GDM1 (cell line): ENCODE measurements at regions not wholly inside any gene's neighbourhood (a gene's known extent, or its start where the extent isn't known, plus 50 kb on each side); places are given as distances from the start of the nearest gene placed in this dataset.

Experiments
- DNase-seq: peaks from one replicate; lab custom pipeline; 2025; lab: John Stamatoyannopoulos, UW

DNA sequence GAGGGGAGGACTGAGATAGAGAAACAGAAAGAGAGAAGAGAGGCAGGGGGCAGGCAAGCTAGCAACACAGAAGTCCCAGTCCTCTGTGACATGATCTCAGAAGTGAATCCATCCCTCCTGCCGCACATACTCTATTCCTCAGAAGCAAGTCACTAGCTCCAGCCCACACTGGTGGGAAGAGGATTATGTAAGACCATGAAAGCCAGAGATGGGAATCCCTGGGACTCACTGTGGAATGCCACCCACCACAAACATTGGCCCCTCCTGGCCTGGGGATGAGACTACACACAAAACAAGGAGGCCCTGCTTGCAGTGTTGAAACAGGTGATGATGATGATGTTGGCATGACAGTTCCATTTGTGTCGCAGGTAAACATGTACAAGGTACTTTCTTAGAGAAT lies 419.9 kb downstream of the IRS2 start:
- no peak for DNase-seq

DNA sequence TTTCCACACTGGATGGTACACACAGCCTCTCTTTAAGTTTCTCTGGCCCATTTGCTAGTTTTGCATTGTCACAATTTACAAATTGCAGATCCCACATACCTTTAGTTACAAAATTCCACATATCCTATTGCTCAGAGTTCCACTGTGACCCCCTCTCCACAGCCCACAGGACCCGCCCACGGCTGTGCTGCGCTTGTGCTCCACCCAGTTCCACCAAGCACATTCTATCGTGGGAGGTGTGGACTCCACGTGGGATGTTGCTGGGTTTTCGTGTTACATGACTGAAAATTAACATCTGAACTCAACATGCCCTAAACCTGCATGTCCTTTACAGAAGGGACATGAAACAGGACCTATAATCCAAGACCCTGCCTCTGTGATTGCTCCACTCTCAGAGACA lies 423.0 kb downstream of the IRS2 start:
- no peak for DNase-seq

DNA sequence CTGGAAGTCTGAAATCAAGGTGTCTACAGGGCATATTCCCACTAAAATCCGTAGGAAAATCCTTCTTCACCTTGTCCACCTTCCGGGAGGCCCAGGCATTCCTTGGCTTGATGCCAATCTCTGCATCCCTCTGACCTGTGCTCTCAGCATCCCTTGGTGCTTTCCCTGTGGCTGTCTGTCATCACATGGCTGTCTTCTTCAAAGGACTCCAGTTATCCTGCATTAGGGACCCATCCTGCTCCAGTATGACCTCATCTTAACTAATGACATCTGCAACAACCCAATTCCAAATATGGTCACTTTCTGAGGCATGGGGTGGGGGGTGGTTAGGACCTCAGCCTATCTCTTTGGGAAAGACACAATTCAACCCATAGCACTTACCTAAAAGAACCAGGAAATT lies 423.8 kb downstream of the IRS2 start:
- no peak for DNase-seq

DNA sequence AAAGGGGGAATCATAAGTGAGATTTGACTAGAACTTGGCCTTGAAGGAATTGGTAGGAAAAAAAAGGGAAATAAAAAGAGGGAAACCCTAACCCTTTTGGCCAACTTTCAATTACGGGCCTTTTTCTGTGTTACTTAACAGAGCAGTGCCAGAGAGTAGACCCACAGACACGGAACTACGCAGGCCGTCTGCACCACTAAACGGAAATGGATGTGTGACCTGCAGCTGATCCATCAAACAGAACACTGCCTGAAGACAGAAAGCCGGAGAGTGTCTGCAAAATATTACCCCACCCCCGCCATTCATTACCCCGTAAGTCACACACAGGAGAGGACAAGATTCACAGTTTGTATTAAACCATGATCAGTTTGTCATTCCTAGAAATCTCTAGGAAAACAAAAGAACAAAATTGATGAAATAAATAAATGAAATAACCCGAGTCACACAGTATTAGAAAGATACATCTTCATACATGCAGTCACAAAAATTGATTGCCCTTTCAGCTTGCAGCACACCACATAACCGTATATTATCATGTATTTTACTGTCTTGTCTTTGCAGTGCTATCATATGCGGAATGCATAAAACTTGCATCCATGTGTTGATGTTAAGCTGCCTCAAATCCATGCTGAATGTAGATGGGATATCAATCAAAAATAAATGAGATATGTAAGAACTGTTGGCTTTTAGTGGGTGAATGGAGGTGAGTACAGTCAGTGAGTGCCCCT lies 424.7 kb downstream of the IRS2 start:
- no peak for DNase-seq

DNA sequence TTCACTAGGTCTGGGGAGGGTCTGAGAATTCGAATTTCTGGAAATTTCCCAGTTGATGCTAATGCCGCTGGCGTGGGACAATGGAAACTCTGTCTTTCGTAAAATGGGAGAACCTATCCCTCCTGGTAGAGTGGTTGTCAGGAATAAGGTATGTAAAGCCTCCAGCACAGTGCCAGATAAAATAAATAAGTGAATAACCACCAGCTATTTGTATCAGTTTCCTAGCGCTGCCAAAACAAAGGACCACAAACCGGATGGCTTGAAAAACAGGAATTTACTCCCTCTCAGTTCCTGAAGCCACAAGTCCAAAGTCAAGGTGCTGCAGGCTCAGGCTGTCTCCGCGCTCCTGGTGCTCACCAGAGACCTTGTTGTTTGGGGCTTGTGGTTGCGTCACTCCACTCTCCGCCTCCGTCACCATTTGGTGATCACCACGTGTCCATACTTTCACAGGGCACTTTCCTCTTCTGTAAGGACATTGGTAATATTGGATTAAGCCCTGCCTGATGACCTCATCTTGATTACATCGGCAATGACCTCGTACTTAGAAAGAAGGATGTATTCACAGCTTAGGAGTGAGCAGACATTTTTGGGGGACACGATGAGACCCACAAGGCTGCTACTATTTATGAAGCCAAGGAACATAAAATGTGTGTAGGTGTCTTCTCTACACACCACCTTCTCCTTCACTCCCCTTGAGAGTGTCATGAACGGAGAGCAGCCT lies 428.5 kb downstream of the IRS2 start:
- DNase-seq: no peak

DNA sequence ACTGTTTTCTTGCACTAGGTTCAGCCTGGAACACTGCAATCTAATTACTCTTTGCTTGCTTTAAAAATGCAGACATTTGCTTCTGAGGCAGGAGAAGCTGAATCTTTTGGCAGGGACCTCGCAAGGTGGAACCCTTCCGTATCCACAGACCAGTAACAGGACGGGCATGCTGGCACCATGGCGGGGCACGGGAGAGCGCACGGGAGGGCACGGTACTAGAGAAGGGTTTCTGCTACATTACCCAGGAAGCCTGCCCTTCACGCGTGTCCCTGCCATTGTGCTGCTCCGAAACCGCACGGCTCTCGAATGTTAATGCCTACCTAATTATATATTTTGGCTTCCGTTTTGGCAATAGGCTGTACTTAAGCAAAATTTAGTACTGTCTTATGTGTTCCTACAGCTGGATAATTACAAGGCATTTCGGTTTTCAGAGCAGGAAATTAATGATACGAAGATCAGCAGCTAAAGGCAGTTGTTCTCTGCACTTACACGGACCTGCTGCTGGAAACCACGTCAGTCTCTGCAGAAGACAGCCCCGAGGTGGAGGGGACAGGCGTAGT lies 430.4 kb downstream of the IRS2 start:
- no peak for DNase-seq

DNA sequence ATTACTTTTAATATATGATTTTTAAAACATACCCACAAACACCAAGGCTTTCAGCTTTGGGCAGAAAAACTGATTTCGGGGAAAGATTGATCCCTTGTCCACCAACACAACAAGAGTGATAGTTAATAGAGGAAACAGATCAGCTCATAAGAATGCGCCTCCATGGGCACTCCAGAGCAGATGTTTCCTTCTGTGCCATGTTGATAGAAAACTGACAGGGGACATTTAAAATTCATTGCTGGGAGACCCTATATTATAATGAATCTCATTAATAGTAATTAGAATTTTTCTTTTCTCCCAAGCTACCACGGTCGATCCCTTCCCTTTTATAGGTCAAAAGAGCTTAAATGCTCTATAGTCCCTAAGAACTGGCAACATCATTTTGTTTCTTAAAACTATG lies 431.2 kb downstream of the IRS2 start:
- no peak for DNase-seq

DNA sequence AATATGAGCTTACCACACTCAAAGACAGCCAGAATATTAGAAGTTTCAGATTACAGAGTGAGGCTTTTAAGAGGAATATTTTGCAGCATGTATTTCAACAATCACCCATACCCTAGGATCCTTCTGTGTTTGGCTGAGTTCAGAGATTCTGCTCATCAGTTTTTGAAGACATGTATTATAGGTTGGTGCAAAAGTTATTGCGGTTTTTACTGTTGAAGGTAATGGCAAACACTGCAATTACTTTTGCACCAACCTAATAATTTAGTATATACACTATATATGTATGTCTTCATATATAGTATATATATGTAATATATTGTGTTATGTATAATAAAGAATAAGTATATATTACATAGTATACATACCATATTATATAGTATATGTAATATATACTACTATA lies 435.1 kb downstream of the IRS2 start:
- DNase-seq: no peak

DNA sequence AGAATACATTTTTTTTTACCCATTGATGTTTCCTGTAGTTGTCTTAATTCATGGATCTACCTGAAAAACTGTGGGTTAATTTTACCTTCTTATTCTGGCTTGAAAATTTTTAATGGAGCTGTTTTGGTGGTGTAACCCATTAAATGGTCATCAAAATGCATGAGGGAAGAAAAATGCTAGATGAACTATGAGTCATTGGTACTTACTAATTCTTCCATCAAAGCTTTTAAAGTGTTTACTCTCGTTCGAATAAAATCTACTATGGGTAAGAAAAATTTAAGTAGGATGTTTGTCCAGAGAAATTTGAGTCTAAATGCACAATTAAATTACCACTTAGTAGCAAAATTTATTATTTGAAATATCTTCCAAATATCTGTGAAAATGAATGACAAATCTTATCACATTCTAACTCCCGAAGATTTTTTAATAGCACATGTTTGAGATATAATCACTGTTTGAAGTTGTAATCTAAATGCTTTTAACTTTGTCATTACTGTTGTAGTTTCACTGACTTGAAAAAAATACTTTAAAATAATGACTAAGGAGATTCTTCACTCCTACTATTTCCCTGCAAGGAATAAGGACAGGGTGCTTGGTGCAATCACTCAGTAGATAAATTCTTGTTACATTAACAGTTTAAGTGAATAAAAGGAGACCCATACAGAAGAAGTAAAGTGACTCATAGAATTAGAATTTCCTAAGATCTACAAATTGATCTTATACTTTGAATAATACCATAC lies 437.7 kb downstream of the IRS2 start:
- no peak for DNase-seq

DNA sequence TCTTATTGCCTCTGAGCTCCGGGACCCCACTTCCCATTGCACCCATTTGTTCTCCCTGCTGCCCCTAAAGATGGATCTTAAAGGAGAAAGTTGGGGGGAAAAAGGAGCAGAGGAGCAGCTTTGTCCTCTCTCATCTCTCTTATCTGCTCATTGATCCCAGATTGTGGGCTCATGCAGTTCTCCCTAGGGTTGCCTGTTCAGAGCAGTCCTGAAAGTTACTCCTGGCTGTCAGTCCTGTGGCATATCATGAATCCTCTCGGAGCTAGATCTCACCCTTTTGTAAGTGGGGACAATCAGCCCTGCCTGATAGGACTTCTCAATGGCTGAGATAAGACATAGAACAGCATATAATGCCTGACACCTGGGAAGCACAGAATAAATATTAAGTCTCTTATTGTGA lies 440.3 kb downstream of the IRS2 start:
- DNase-seq: no peak

DNA sequence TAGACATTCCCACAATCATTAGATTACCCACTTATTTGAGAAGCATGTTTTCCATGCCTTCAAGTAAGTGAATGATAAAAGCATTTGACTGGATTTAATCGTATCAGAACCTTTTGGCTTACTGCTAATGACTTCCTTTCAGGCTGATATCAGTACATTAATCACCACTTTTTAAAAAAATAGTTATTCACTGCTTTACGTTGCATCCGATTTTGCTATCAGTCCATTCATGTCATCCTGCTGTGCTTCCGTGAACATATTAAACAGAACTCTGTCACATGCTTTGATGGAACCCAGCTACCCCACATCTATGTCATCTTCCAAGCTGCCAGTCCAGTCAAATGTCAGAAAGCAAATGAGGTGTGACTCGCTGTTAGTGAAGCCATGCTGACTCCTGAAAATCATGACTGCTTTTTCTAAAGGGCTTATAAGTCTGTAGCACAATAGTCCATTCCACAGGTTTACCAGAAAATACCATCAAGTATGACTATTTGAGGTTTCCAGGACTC lies 440.9 kb downstream of the IRS2 start:
- DNase-seq: no peak

DNA sequence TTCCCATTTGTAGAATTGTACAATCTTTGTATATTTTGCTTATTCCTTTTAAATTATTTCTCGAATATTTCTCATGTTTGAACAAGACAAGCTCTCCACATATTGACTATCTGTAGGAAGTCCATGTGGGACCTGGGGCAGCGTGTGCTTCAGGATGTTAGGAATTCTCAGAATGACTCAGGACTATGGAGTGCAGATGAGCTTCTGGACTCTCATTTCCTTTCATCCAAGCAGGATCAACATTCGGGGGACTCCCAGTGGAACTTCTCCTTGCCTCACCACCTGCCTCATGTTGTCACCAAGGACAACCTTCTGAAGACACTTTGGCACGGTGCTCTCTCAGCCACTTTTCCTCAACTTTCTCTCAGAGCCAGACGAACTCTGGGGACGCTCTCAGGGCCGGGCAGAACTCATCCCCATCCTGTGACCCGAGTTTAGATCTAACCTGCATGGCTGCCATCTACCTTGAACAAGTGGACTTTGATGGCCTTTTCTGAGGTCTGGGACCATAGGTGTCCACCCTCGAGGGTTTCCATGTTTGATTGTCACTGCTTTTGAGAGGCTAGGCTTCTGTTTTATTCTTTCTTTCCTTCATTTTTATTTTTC lies 441.7 kb downstream of the IRS2 start:
- no peak for DNase-seq

DNA sequence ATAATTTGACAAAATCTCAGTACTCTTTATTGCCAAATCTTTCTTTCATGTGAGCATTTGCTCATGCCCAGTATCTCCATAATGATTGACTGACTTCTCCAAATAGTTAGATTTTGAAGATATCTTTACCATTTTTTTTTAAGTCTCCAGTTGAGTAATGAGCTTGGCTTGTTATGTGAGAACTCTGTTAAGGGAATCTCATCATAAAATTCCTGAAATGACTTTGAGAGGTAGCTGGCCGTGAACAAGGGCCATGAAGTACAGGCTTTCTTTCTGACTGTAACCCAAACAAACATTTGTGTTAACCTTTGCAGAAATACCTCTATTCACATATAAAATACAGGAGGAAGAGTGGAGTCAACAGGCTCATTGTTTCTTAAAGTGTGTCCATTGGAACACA lies 449.7 kb downstream of the IRS2 start:
- DNase-seq: no peak

DNA sequence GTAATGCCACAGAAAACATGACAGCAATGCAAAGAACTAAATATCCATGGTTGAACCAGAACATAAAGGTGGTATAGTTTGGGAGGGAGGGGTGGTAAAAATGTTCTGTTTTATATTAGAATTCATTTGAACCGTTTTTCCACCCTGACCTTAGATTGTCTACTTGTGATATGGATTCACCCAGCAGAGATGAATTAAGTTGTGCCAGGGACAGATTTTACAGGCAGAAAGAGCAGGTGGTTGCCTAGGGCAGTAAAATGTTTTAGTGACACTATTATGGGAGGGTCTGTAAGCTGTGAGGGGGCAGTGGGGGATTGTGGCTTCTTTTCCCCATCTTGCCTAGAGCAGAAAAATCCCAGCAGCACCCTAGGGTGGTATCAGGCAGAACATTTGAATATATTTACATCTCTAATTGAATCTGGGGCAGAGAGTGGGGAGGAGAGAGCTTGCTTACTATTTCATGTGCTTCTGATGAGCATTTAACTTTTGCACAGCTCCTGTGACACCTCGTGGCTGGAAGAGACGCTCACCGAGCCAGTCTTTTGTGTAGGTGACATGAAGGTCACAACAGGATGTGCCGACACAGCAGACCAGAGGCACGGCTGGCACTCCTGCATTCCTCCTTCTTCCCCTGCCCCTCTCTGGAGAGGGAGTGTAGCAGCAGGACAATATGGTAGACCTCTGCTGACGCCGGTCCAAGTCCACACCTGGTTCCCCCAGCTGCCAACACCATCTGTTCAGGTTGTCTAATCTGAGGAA lies 452.3 kb downstream of the IRS2 start:
- DNase-seq: no peak

DNA sequence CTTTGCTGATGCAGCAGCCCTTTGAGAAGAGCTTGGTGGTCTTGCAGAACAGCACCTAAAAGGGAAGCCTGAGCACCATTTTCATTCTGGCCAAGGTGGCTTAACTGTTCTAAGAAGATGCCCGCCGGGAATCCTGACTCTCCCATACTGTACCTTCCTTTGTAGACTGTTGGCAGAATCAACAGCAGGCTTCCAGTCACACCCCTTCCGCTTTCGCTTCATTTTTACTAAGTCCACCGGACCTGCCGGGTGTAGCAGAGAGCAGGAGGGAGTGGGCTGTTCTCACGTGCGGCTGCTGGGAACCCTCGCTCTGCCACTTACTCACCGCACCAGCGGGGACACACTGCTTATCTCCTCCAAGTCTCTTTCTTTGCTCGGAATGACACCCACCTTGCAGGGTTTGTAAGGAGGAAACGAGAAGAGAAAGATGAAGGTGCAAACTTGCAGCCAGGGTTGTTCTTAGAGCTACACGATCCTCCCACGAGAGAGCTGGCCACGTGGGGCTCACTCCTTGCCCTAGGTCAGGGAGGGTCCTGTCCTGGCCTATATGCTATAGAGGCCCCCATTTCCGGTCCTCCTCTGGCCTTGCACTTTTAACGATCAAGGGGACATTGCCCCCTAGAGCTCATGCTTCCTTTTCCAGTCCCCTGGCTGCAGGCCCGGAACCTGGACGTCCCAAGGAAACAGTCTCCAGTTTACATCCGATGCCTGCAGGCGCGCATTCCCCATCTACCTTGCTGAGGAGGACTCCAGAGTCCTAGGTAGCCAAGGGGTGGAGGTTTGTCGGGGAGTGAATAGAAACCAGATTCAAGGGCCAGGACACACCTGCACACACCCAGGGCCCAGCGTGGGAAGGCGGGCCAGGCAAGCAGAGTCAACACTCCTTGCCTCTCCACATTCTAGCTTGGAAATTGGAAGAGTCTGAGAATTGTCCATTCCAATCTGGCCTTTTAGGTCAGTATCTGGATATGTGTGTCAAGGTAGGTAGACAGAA lies 453.6 kb downstream of the IRS2 start:
- DNase-seq: no peak

DNA sequence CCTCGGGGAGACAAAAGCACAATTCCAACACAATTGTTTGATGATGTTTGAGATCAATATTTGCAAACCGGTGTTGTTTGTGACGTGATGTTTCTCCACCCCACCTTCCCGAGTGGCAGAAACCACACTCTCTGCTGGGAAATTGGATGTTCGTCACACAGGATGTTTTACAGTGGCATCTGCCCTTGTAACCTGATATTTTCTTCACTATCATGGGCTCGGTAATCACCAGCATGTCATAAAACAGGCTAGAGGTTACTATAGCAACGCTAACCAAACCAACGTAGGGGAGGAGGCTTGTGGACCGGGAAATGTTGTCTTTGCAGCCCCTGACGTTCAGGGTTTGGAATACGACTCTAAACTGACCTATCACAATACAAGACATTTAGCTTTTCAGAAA lies 454.5 kb downstream of the IRS2 start:
- no peak for DNase-seq

DNA sequence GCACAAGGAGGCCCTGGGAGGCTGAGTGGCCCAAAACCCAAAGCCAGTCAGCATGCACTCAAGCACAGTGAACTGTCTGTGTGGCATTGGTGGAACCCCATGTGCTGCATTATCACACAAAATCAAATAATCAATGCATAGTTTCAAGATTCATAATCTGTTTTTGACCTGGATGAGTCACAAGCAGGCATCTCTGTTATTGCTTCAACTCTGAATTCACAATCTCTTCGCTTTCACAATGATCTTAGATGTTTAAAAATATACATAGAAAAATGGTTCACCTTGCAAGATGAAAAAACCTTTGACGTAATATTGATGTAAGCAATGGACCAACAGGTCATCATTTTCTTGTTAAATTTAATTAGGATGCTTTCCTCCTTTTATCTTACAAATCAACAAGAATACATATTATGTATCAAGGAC lies 455.4 kb downstream of the IRS2 start:
- DNase-seq: no peak

DNA sequence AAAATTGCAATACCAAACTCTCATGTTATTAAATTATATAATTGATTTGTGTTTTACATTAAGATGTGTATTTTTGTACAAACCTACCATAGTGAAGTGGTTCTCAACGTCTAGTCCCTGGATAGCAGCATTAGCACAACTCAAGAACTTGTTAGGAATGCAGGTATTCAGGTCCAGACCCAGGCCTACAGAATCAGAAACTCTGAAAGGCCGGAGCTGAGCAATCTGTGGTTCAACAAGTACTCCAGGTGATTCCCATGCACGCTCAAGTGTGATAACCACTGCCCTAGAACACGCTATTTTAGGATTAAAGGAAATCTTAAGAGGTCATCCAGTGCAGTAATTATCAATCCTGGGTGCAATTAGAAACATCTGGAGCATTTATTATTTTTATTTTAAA lies 456.3 kb downstream of the IRS2 start:
- no peak for DNase-seq

DNA sequence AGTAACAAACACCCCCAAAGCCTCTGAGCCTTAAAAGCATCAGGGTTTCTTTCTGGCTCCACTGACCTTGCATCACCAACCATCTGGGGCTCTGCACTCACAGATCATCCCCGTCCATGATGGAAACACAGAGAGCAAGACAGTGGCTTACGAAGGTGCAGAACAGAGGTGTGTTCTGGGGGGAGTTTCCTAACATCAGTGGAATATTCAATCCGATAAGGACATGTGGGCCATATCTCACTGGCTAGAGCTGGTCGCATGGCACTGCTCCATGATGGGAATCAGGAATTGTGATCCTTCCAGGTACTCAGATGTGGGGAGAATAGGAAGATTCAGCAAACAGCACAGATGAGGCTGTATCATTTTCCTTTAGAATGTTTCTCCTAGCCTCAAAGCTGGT lies 457.2 kb downstream of the IRS2 start:
- no peak for DNase-seq

DNA sequence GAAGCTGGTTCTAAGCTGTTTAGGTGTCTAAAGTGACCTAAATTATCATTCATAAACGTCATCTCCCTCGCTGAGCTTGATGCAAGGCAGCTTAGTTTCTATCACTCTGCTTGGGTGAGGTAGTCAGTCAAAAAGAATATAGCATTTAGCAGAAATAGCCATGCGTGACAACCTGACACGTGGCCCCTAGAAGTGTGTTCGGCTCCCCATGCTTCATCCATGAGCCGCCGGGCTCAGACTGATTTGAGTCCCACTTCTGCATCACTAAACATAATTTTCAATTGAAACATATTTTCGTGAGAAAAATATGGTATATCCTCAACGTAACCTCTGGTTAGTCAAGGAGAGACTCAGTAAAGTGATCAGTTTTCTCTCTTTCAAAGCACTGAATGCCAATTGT lies 459.8 kb downstream of the IRS2 start:
- no peak for DNase-seq
